ENCODE measurements at regions not wholly inside any gene's neighbourhood (a gene's known extent, or its start where the extent isn't known, plus 50 kb on each side); places are given as distances from the start of the nearest gene placed in this dataset.

DNA sequence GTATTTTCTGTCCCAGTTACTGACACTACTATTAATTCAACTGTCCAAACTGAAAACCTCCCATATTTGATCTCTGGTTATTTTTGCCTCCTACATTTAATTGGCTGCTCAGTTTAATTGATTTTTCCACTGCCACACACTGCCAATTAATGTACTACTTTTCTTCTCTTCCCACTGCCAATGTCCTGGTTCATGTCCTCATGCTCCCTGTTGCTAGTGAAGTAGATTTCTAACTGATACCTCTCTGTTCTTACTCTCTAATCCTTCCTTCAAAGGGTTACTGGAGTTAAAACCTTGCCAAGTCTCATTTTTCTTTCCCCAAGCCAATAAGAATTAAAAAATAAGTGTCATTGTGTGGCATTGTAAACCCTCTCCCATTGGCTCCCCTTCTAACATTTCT lies 440.6 kb upstream of the JAG1 start:
- Histone ChIP-seq H3K36me3 (ENCODE audit: control insufficient read depth in 2 of 2, insufficient read depth in 2 of 2, low read length in 1 of 2) (no peaks in the 10 kb centered on the region), H3K4me2 (ENCODE audit: control insufficient read depth, insufficient read depth) (no peak overlapping the region), H3K9me3 (replicated peaks; ENCODE audit: control insufficient read depth, insufficient read depth, low read length) (no peaks in the 10 kb centered on the region), H3K4me1 (ENCODE audit: control insufficient read depth, insufficient read depth, low read length) (no peaks in the 10 kb centered on the region), H3K9ac (ENCODE audit: control insufficient read depth, insufficient read depth, low read length) (no peak overlapping the region), H3K79me2 (ENCODE audit: control insufficient read depth, insufficient read depth, low read length) (no peaks in the 10 kb centered on the region), H4K20me1 (ENCODE audit: control insufficient read depth, insufficient read depth) (no peaks in the 10 kb centered on the region), H3K27me3 (replicated peaks in 1 of 2; ENCODE audit: control insufficient read depth in 2 of 2, insufficient read depth in 2 of 2, low read length in 1 of 2) (no peaks in the 10 kb centered on the region), H2AFZ (ENCODE audit: control insufficient read depth, low read depth, low read length) (no peak overlapping the region), H3K27ac (ENCODE audit: control insufficient read depth, insufficient read depth) (no peak overlapping the region), H3K4me3 (no peak overlapping the region)
- TF ChIP-seq, protein P1, sequence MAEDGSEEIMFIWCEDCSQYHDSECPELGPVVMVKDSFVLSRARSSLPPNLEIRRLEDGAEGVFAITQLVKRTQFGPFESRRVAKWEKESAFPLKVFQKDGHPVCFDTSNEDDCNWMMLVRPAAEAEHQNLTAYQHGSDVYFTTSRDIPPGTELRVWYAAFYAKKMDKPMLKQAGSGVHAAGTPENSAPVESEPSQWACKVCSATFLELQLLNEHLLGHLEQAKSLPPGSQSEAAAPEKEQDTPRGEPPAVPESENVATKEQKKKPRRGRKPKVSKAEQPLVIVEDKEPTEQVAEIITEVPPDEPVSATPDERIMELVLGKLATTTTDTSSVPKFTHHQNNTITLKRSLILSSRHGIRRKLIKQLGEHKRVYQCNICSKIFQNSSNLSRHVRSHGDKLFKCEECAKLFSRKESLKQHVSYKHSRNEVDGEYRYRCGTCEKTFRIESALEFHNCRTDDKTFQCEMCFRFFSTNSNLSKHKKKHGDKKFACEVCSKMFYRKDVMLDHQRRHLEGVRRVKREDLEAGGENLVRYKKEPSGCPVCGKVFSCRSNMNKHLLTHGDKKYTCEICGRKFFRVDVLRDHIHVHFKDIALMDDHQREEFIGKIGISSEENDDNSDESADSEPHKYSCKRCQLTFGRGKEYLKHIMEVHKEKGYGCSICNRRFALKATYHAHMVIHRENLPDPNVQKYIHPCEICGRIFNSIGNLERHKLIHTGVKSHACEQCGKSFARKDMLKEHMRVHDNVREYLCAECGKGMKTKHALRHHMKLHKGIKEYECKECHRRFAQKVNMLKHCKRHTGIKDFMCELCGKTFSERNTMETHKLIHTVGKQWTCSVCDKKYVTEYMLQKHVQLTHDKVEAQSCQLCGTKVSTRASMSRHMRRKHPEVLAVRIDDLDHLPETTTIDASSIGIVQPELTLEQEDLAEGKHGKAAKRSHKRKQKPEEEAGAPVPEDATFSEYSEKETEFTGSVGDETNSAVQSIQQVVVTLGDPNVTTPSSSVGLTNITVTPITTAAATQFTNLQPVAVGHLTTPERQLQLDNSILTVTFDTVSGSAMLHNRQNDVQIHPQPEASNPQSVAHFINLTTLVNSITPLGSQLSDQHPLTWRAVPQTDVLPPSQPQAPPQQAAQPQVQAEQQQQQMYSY (CRISPR knock-in tag; IDR thresholded peaks at IDR 0.05): no peak
- TF ChIP-seq JUND (IDR thresholded peaks at IDR 0.05; ENCODE audit: low read depth, low read length): no peak
- no peak for TF ChIP-seq ZNF622 (IDR thresholded peaks at IDR 0.05)
- TF ChIP-seq NR2C2 (IDR thresholded peaks at IDR 0.05; ENCODE audit: borderline replicate concordance, control insufficient read depth, insufficient read length, low read depth): no peak
- ChIA-PET CTCF (no interaction called here), SMC1A (ENCODE audit: uncharacterized antibody, unreplicated experiment) (interaction anchor here (1.0 to 1.5 kb wide), 3 partner anchors 7 to 102 kb away, joined by 3 to 5 read pairs (median 5); no protein-coding TSS in a partner anchor), RAD21 (ENCODE audit: unreplicated experiment) (interaction anchor here (1.0 kb wide), 1 partner anchor 153 kb away, joined by 3 read pairs; no protein-coding TSS in a partner anchor), POLR2A (no interaction called here)
- no TSS peak for BruUV-seq (replicated peaks)
- ATAC-seq: no peak
- no peak for DNase-seq (ENCODE audit: low read depth, low spot score)
- no peak for FAIRE-seq
- in situ Hi-C loops (cut with MboI) (no loop called here), intact Hi-C loops (cut with micrococcal nuclease; ENCODE audit: unreplicated experiment) (no loop called here)

All from GM12878 (cell line).